ENCODE measurements at regions not wholly inside any gene's neighbourhood (a gene's known extent, or its start where the extent isn't known, plus 50 kb on each side); places are given as distances from the start of the nearest gene placed in this dataset.
"Not testable (repeated sequence)": the region's sequence is repeated elsewhere in the genome, so short reads cannot be mapped to it uniquely, and the experiment has no call there.

- peaks cover 2% of the 10 kb centered on the region for H3K9me3 Mint-ChIP-seq (ENCODE audit: low read depth)
- H3K27ac Mint-ChIP-seq, result no peak overlapping the region
- no peak for ATAC-seq
Observed at GRCh38 chr10:65622608-65623007, 1303.2 kb upstream of the LRRTM3 start.

DNA sequence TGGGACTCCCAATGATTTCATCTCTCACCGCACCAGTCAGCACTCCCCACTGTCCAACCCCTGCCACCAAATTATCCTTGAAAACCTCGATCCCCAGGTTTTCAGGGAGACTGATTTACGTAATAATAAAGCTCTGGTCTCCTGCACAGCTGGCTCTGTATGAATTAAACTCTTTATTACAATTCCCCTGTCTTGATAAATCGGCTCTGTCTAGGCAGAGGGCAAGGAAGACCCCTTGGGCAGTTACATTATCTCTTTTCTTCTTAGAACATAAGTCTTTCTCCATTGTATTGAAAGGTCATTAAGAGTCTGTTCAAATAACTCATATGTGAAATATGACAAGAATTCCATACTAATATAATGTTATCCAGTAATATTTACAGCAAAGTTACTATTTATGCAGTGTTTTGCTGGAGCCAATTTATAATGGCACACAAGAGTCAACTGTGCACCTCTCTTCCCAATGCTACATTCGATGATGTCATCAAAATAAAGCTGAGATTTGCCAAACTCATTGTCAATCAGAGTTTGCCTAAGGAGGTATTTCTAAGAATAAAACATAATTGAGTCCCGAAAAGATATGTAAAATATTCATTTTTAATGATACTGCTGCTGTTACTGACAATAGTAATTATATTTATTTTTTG, 1297.2 kb upstream of the LRRTM3 start:
- Mint-ChIP-seq H3K36me3 (no peaks in the 10 kb centered on the region), H3K9me3 (ENCODE audit: low read depth) (peaks cover 2% of the 10 kb centered on the region), H3K4me3 (no peak overlapping the region), H3K27me3 (no peaks in the 10 kb centered on the region), H3K4me1 (no peaks in the 10 kb centered on the region), H3K27ac (no peak overlapping the region)
- CTCF ChIA-PET, result no interaction called here
- ATAC-seq, result no peak
- DNase-seq, result no peak

More at GRCh38 chr10:65622608-65623007, 1303.2 kb upstream of the LRRTM3 start:
- DNase-seq, result no peak
- Mint-ChIP-seq H3K27me3 (no peaks in the 10 kb centered on the region), H3K36me3 (no peaks in the 10 kb centered on the region), H3K4me3 (no peak overlapping the region), H3K4me1 (no peaks in the 10 kb centered on the region)
- CTCF ChIA-PET, result no interaction called here

DNA sequence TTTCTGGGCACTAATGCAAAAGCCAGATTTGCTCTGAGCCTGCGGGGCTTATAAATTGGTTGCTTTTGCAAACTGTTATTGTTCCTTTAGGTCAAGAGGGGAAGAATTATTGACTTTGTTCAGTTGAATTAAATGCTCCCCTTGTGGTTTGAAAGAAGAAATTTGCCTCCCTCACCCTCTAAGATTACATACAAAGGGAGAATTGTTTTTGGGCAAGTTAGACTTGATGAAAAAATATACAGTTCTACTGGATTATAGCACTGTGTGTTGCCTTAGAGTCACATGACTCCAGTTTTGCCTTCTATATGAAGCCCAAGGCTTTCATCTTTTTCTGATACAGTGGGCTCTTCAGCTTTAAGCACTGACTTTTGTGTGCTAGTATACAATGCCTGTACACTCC, 1265.8 kb upstream of the LRRTM3 start:
- no peaks in the 10 kb centered on the region for H3K4me1 Mint-ChIP-seq
- ATAC-seq, result no peak
- CTCF ChIA-PET, result no interaction called here
- H3K27me3 Mint-ChIP-seq, result no peaks in the 10 kb centered on the region
- no peak overlapping the region for H3K27ac Mint-ChIP-seq
- no peak for DNase-seq
- peaks cover 2% of the 10 kb centered on the region for H3K9me3 Mint-ChIP-seq (ENCODE audit: low read depth)
- H3K36me3 Mint-ChIP-seq, result no peaks in the 10 kb centered on the region
- H3K4me3 Mint-ChIP-seq, result no peak overlapping the region

- Mint-ChIP-seq H3K9me3 (ENCODE audit: low read depth) (peaks cover 4% of the 10 kb centered on the region), H3K27ac (no peak overlapping the region), H3K36me3 (no peaks in the 10 kb centered on the region), H3K4me1 (no peaks in the 10 kb centered on the region), H3K4me3 (no peak overlapping the region), H3K27me3 (no peaks in the 10 kb centered on the region)
- CTCF ChIA-PET, result no interaction called here
- ATAC-seq (no peak), DNase-seq (no peak)
Observed at GRCh38 chr10:65670087-65670486, 1255.7 kb upstream of the LRRTM3 start.

DNA sequence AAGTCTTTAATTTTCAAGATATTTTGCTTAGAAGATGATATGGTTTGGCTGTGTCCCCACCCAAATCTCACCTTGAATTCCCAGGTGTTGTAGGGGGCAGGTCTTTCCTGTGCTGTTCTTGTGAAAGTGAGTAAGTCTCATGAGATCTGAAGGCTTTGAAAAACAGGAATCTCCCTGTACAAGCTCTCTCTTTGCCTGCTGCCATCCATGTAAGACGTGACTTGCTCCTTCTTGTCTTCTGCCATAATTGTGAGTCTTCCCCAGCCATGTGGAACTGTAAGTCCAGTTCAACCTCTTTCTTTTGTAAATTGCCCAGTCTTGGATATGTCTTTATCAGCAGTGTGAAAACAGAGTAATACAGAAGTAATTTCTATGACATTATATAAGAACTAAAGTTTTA, 1255.2 kb upstream of the LRRTM3 start:
- H3K27me3 Mint-ChIP-seq; H3K27ac Mint-ChIP-seq; ATAC-seq; H3K36me3 Mint-ChIP-seq; H3K4me1 Mint-ChIP-seq; H3K9me3 Mint-ChIP-seq (ENCODE audit: low read depth); H3K4me3 Mint-ChIP-seq; CTCF ChIA-PET; DNase-seq: not testable (repeated sequence)

- H3K9me3 Mint-ChIP-seq (ENCODE audit: low read depth), result peaks cover 6% of the 10 kb centered on the region
- H3K4me3 Mint-ChIP-seq, result no peak overlapping the region
- H3K36me3 Mint-ChIP-seq, result no peaks in the 10 kb centered on the region
- CTCF ChIA-PET, result no interaction called here
- no peak for DNase-seq
- no peak for ATAC-seq
- H3K27me3 Mint-ChIP-seq, result no peaks in the 10 kb centered on the region
- no peak overlapping the region for H3K27ac Mint-ChIP-seq
- no peaks in the 10 kb centered on the region for H3K4me1 Mint-ChIP-seq
Observed at GRCh38 chr10:65675236-65675635, 1250.6 kb upstream of the LRRTM3 start.

- Mint-ChIP-seq H3K36me3 (no peaks in the 10 kb centered on the region), H3K4me1 (no peaks in the 10 kb centered on the region), H3K9me3 (ENCODE audit: low read depth) (peaks cover 6% of the 10 kb centered on the region), H3K4me3 (no peak overlapping the region), H3K27ac (no peak overlapping the region), H3K27me3 (no peaks in the 10 kb centered on the region)
- CTCF ChIA-PET, result no interaction called here
- DNase-seq (no peak), ATAC-seq (no peak)
Observed at GRCh38 chr10:65684896-65685295, 1240.9 kb upstream of the LRRTM3 start.

GRCh38 chr10:65701168-65701776, 1224.6 kb upstream of the LRRTM3 start:
- CTCF ChIA-PET, result no interaction called here
- H3K4me3 Mint-ChIP-seq, result no peak overlapping the region
- DNase-seq (no peak), ATAC-seq (no peak)
- no peak overlapping the region for H3K27ac Mint-ChIP-seq
- H3K9me3 Mint-ChIP-seq (ENCODE audit: low read depth), result peaks cover 9% of the 10 kb centered on the region
- H3K36me3 Mint-ChIP-seq, result no peaks in the 10 kb centered on the region
- H3K4me1 Mint-ChIP-seq, result no peaks in the 10 kb centered on the region
- no peaks in the 10 kb centered on the region for H3K27me3 Mint-ChIP-seq

DNA sequence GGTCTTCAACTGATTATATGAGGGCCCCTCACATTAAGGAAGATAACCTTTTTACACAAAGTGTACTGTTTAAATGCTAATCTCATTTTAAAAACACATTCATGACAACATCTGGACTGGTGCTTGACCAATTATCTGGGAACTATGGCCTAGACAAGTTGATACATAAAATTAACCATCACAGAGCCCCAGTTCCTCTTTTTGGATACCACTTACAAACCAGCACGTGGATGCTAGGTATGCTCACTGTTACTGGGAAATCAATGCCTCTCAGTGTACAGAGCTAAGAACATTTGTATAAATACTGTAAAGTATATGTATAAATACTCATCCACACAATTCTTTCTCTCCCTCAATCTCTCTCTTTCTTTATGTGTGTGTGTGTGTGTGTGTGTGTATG, 1217.8 kb upstream of the LRRTM3 start:
- H3K27ac Mint-ChIP-seq, result no peak overlapping the region
- no peak for ATAC-seq

DNA sequence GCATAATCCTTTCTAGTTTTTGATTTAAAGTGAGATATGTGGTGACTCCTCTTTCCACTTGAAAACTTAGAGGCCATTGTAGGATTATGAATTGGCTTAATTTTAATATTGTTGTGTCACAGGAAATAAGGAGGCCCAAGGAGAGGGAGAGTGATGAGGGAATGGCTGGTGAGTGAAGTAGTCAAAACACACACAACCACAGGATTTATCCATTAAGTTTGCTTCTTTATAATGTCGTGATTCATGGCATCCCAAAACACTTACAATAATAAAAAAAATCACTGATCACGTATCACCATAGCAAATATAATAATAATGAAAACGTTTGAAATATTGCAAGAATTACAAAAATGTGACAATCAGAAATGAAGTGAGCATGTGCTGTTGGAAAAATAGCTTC, 1215.5 kb upstream of the LRRTM3 start:
- H3K27ac Mint-ChIP-seq, result no peak overlapping the region
- DNase-seq (no peak), ATAC-seq (no peak)
- CTCF ChIA-PET, result no interaction called here
- H3K4me1 Mint-ChIP-seq, result no peaks in the 10 kb centered on the region
- H3K9me3 Mint-ChIP-seq (ENCODE audit: low read depth), result peaks cover 6% of the 10 kb centered on the region
- no peak overlapping the region for H3K4me3 Mint-ChIP-seq
- no peaks in the 10 kb centered on the region for H3K27me3 Mint-ChIP-seq
- H3K36me3 Mint-ChIP-seq, result no peaks in the 10 kb centered on the region

More for the DNA sequence above, 1217.8 kb upstream of the LRRTM3 start:
- Mint-ChIP-seq H3K4me3 (no peak overlapping the region), H3K9me3 (ENCODE audit: low read depth) (peaks cover 4% of the 10 kb centered on the region), H3K4me1 (no peaks in the 10 kb centered on the region), H3K36me3 (no peaks in the 10 kb centered on the region), H3K27me3 (no peaks in the 10 kb centered on the region)
- no peak for DNase-seq
- CTCF ChIA-PET, result no interaction called here

GRCh38 chr10:65719790-65720189, 1206.0 kb upstream of the LRRTM3 start:
- CTCF ChIA-PET, result no interaction called here
- Mint-ChIP-seq H3K27ac (no peak overlapping the region), H3K4me3 (no peak overlapping the region), H3K27me3 (no peaks in the 10 kb centered on the region), H3K4me1 (no peaks in the 10 kb centered on the region), H3K36me3 (no peaks in the 10 kb centered on the region), H3K9me3 (ENCODE audit: low read depth) (peaks cover 10% of the 10 kb centered on the region)
- ATAC-seq, result no peak
- no peak for DNase-seq

DNA sequence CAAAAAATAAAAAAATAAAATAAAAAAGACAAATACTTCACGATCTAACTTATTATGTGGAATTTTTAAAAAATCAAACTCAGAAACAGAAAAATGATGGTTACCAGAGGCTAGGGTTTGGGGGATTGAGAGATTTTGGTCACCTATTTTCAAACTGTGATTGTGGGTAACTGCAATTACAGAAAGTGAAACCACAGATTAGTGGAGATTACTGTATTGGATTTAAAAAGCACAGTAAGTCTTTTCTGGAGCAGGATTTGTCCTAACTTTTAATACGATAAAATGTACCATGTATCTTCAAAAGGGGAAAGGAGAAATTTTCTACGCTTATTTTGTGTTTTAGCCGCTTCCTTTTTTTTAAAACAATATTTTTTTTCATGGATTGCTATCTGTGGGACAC, 1204.9 kb upstream of the LRRTM3 start:
- DNase-seq, result no peak
- no peak for ATAC-seq
- CTCF ChIA-PET, result no interaction called here
- Mint-ChIP-seq H3K36me3 (no peaks in the 10 kb centered on the region), H3K9me3 (ENCODE audit: low read depth) (peaks cover 6% of the 10 kb centered on the region), H3K27ac (no peak overlapping the region), H3K4me1 (no peaks in the 10 kb centered on the region), H3K4me3 (no peak overlapping the region), H3K27me3 (no peaks in the 10 kb centered on the region)

DNA sequence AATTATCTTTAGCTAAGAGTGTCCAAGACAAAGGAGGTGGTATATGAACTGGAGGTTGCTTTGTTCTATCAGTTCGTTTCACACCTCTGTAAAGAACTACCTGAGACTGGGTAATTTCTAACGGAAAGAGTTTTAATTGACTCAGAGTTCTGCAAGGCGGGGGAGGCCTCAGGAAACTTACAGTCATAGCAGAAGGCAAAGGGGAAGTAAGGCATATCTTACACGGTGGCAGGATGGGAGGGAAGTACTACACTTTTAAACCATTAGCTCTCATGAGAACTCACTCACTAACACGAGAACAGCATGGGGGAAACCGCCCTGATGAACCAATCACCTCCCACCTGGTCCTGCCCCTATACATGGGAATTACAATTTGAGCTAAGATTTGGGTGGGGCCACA, 1202.3 kb upstream of the LRRTM3 start:
- Mint-ChIP-seq H3K27ac (no peak overlapping the region), H3K9me3 (ENCODE audit: low read depth) (peaks cover 7% of the 10 kb centered on the region), H3K4me1 (no peaks in the 10 kb centered on the region), H3K36me3 (no peaks in the 10 kb centered on the region), H3K27me3 (no peaks in the 10 kb centered on the region), H3K4me3 (no peak overlapping the region)
- CTCF ChIA-PET, result no interaction called here
- DNase-seq (no peak), ATAC-seq (no peak)

DNA sequence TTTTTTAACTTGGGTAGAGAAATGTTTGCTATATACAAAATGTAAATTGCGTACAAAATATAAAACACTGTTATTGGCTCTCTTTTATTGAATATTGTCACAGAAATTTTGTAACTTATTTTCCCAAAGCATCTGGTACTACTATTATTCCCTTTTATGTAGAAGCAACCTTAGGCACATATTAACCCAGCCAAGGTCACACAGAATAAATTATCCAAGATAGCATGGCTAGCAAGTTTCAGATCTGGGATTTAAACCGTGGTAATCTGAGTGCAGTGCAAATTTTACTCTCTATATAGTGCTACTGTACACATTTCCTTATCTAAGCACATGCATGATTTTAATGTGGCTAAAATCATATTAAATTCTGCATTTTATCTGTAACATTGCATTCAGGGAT, 1190.5 kb upstream of the LRRTM3 start:
- H3K27me3 Mint-ChIP-seq, result no peaks in the 10 kb centered on the region
- H3K27ac Mint-ChIP-seq, result no peak overlapping the region
- no peaks in the 10 kb centered on the region for H3K36me3 Mint-ChIP-seq
- CTCF ChIA-PET, result no interaction called here
- no peak for DNase-seq
- no peak overlapping the region for H3K4me3 Mint-ChIP-seq
- no peak for ATAC-seq
- peaks cover 3% of the 10 kb centered on the region for H3K9me3 Mint-ChIP-seq (ENCODE audit: low read depth)
- H3K4me1 Mint-ChIP-seq, result no peaks in the 10 kb centered on the region

DNA sequence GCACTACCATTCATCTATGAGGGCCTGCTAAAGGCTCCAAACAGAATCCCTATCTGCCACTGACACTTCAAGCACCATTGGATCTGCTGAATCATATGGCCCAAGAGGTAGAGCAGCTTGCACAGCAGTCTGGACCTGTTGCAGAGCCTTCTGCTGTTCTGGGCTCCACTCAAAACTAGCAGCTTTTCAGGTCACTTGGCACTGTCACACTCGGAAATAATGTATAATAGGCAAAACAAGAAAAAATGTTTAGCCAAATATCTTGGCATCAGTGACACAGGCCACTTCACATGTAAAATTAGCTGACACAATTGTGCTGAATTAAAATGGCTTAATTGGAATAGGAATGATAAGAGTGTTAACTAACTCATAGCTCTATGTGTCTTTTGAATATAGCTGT, 1182.9 kb upstream of the LRRTM3 start:
- Mint-ChIP-seq H3K9me3 (ENCODE audit: low read depth) (peaks cover 2% of the 10 kb centered on the region), H3K36me3 (no peaks in the 10 kb centered on the region), H3K27me3 (no peaks in the 10 kb centered on the region), H3K4me1 (no peaks in the 10 kb centered on the region), H3K4me3 (no peak overlapping the region), H3K27ac (no peak overlapping the region)
- no peak for ATAC-seq
- CTCF ChIA-PET, result no interaction called here
- DNase-seq, result no peak

Data from activated CD8-positive, alpha-beta memory T cell treated with anti-CD3 and anti-CD28 coated beads, Interleukin-2, amount 10 ng/mL, durations not matched to agents 7 days and 5 days (primary cell).